Esophagus squamous epithelium (tissue), 4 donors: ENCODE measurements at regions not wholly inside any gene's neighbourhood (a gene's known extent, or its start where the extent isn't known, plus 50 kb on each side); places are given as distances from the start of the nearest gene placed in this dataset.
"Not testable (repeated sequence)": the region's sequence is repeated elsewhere in the genome, so short reads cannot be mapped to it uniquely, and the experiment has no call there.

ENCODE experiments used
- CTCF ChIP-seq, 6 experiments: fragments of 450-650 bp in 4 of 6; fragments of 200-600 bp in 2 of 6; sonication (generic) in 2 of 6; IDR thresholded peaks; one replicate each; pipeline ENCODE4 v1.5.1; 2016 to 2019; ENCODE audit warnings: antibody characterized with exemption in 6 of 6, mild to moderate bottlenecking in 4 of 6, moderate library complexity in 4 of 6
- POLR2A ChIP-seq, 4 donors: fragments of 450-650 bp; IDR thresholded peaks; one replicate each; pipeline ENCODE4 v1.6.1; 2017; ENCODE audit warnings: antibody characterized with exemption in 4 of 4, mild to moderate bottlenecking in 4 of 4, moderate library complexity in 3 of 4

- TF ChIP-seq CTCF, POLR2A (IDR thresholded peaks at IDR 0.05): not testable (repeated sequence)
These were observed 69.9 kb upstream of the TBC1D5 start for GRCh38 chr3:17812328-17812727.
